Endodermal cell (in vitro differentiated cells): ENCODE measurements at regions not wholly inside any gene's neighbourhood (a gene's known extent, or its start where the extent isn't known, plus 50 kb on each side); places are given as distances from the start of the nearest gene placed in this dataset.
"Not testable (repeated sequence)": the region's sequence is repeated elsewhere in the genome, so short reads cannot be mapped to it uniquely, and the experiment has no call there.

Experiments
- DNase-seq: peaks from one replicate; pipeline ENCODE4 v3.0.0-alpha.2; 2017
- H3K27ac ChIP-seq: 2 replicates; pipeline ENCODE4 v1.5.1; 2013; ENCODE audit warnings: mild to moderate bottlenecking, low read depth, low read length, moderate library complexity
- H3K27me3 ChIP-seq: 2 replicates; pipeline ENCODE4 v1.6.1; 2013; ENCODE audit warnings: mild to moderate bottlenecking, low read length, moderate library complexity; ENCODE audit not compliant: insufficient read depth, control insufficient read depth, poor library complexity, severe bottlenecking
- H3K36me3 ChIP-seq: 2 replicates; pipeline ENCODE4 v1.7.0; 2013; ENCODE audit warnings: mild to moderate bottlenecking, low read length, moderate library complexity; ENCODE audit not compliant: control insufficient read depth, insufficient read depth
- H3K4me1 ChIP-seq: one replicate; pipeline ENCODE4 v1.7.0; 2013; ENCODE audit warnings: low read length; ENCODE audit not compliant: control insufficient read depth, insufficient read depth
- H3K4me3 ChIP-seq: 2 replicates; pipeline ENCODE4 v1.5.1; 2013; ENCODE audit warnings: mild to moderate bottlenecking, low read length, moderate library complexity
- H3K9ac ChIP-seq: 2 replicates; pipeline ENCODE4 v1.6.1; 2013; ENCODE audit warnings: mild to moderate bottlenecking, low read length, moderate library complexity; ENCODE audit not compliant: poor library complexity, severe bottlenecking; ENCODE audit errors: extremely low read depth
- H3K9me3 ChIP-seq: 2 replicates; pipeline ENCODE4 v1.6.1; 2013; ENCODE audit warnings: mild to moderate bottlenecking, low read length, moderate library complexity; ENCODE audit not compliant: control insufficient read depth
- H3K27ac Mint-ChIP-seq: 2 replicates; pipeline ENCODE4 v1.8.0; 2020; ENCODE audit warnings: mixed read lengths
- H3K27me3 Mint-ChIP-seq: 2 replicates; pipeline ENCODE4 v1.8.0; 2021; ENCODE audit warnings: mild to moderate bottlenecking, mixed read lengths; ENCODE audit not compliant: insufficient read depth
- H3K36me3 Mint-ChIP-seq: 2 replicates; pipeline ENCODE4 v1.8.0; 2020; ENCODE audit warnings: low read depth, mixed read lengths
- H3K4me1 Mint-ChIP-seq: 2 replicates; pipeline ENCODE4 v1.8.0; 2020; ENCODE audit warnings: mixed read lengths
- H3K4me3 Mint-ChIP-seq: 2 replicates; pipeline ENCODE4 v1.8.0; 2020; ENCODE audit warnings: mild to moderate bottlenecking, moderate library complexity, mixed read lengths
- H3K9me3 Mint-ChIP-seq: 2 replicates; pipeline ENCODE4 v1.8.0; 2020; ENCODE audit warnings: mild to moderate bottlenecking, mixed read lengths
- WGBS, 2 experiments: methylation state at CpG; one replicate each; pipeline versions ENCODE4 v1.1.5 to v1.1.7; 2013; ENCODE audit warnings: missing lambda C conversion rate in 2 of 2, mixed read lengths in 1 of 2; ENCODE audit not compliant: insufficient coverage in 1 of 2, insufficient read length in 1 of 2; 5-methylcytosine and 5-hydroxymethylcytosine counted together
- TF ChIP-seq, protein P1 (sequence below): fragments of 200-600 bp; sonication (generic); conservative IDR thresholded peaks from 2 replicates; pipeline ENCODE4 v1.5.0; 2021; ENCODE audit warnings: antibody characterized with exemption, mild to moderate bottlenecking

DNA sequence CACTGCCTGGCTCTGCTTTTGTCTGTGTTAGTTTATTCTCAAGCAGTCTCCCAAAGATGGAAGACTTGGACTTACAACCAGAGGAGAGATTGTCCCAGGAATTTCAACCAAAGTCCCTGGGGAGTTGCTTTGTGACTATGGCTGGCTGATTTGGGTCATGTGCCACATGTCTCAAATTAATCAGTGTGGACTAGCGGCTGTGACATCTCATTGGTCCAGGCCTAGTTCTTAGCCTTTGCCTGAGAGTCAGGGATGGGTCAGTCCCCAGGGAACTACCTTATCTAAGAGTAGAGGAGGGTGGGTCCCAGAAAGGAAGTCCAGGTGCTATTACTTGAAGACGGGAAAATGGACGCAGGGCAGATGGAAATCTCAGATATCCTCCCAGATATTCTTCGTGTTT is 217.1 kb downstream of the ACKR3 start:
- no peak overlapping the region for H3K9ac ChIP-seq
- 81 to 89% methylated on average over 3 to 4 of the region's 4 CpGs for WGBS, 2 experiments
- H3K4me3 ChIP-seq = no peak overlapping the region
- Mint-ChIP-seq H3K27ac (no peak overlapping the region), H3K27me3 (no peaks in the 10 kb centered on the region), H3K36me3 (no peaks in the 10 kb centered on the region), H3K4me1 (peaks cover 9% of the 10 kb centered on the region), H3K4me3 (no peak overlapping the region), H3K9me3 (no peaks in the 10 kb centered on the region)
- H3K27ac ChIP-seq = no peak overlapping the region
- no peaks in the 10 kb centered on the region for H3K36me3 ChIP-seq
- no peak for DNase-seq
- TF ChIP-seq, protein P1, sequence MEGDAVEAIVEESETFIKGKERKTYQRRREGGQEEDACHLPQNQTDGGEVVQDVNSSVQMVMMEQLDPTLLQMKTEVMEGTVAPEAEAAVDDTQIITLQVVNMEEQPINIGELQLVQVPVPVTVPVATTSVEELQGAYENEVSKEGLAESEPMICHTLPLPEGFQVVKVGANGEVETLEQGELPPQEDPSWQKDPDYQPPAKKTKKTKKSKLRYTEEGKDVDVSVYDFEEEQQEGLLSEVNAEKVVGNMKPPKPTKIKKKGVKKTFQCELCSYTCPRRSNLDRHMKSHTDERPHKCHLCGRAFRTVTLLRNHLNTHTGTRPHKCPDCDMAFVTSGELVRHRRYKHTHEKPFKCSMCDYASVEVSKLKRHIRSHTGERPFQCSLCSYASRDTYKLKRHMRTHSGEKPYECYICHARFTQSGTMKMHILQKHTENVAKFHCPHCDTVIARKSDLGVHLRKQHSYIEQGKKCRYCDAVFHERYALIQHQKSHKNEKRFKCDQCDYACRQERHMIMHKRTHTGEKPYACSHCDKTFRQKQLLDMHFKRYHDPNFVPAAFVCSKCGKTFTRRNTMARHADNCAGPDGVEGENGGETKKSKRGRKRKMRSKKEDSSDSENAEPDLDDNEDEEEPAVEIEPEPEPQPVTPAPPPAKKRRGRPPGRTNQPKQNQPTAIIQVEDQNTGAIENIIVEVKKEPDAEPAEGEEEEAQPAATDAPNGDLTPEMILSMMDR = no peak
- no peaks in the 10 kb centered on the region for H3K27me3 ChIP-seq
- peaks cover 9% of the 10 kb centered on the region for H3K9me3 ChIP-seq
- H3K4me1 ChIP-seq = peaks cover 11% of the 10 kb centered on the region

DNA sequence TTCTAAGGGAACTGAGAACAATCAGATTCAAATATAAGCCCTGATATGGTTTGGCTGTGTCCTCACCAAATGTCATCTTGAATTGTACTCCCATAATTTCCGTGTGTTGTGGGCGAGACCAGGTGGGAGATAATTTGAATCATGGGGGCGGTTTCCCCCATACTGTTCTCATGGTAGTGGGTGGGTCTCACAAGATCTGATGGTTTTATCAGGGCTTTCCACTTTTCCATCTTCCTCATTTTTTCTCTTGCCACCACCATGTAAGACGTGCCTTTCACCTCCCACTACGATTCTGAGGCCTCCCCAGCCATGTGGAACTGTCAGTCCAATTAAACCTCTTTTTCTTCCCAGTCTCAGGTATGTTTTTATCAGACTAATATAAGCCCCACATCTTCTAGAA is 217.8 kb downstream of the ACKR3 start:
- H3K27ac Mint-ChIP-seq, H3K36me3 Mint-ChIP-seq, H3K4me1 Mint-ChIP-seq, H3K4me3 ChIP-seq, H3K9ac ChIP-seq, H3K27me3 Mint-ChIP-seq, H3K36me3 ChIP-seq, H3K27me3 ChIP-seq, H3K27ac ChIP-seq, DNase-seq, H3K9me3 Mint-ChIP-seq, H3K4me3 Mint-ChIP-seq: not testable (repeated sequence)
- WGBS, 2 experiments = 82 to 92% methylated on average over 3 to 5 of the region's 5 CpGs
- Histone ChIP-seq H3K4me1 (peaks cover 11% of the 10 kb centered on the region), H3K9me3 (peaks cover 11% of the 10 kb centered on the region)

DNA sequence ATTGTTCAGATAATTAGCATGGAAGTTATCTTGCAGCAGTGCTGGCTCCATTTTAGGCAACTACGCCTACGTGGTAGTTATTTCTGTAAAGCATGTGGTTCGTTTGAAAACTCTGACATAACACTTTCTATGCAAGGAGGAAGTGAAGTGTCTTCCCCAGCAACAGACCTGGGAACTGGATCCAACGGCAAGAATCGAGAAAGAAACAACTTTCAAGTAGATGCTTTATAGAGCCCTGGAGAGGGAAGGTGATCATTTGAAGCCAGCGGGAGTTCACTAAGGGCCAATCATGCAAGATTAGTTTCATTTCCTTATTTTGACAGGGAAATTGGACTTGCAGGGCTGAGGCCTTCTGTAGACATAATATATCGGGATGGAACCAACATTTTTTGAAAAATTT is 218.3 kb downstream of the ACKR3 start:
- Mint-ChIP-seq H3K27ac (no peak overlapping the region), H3K36me3 (no peaks in the 10 kb centered on the region), H3K27me3 (no peaks in the 10 kb centered on the region), H3K4me1 (peaks cover 9% of the 10 kb centered on the region), H3K9me3 (no peaks in the 10 kb centered on the region), H3K4me3 (no peak overlapping the region)
- 95 to 96% methylated on average over 7 of the region's 7 CpGs for WGBS, 2 experiments
- Histone ChIP-seq H3K4me1 (peaks cover 11% of the 10 kb centered on the region), H3K9me3 (peaks cover 17% of the 10 kb centered on the region), H3K4me3 (no peak overlapping the region), H3K27ac (no peak overlapping the region), H3K9ac (no peak overlapping the region), H3K36me3 (no peaks in the 10 kb centered on the region), H3K27me3 (no peaks in the 10 kb centered on the region)
- TF ChIP-seq, protein P1 = no peak
- no peak for DNase-seq

DNA sequence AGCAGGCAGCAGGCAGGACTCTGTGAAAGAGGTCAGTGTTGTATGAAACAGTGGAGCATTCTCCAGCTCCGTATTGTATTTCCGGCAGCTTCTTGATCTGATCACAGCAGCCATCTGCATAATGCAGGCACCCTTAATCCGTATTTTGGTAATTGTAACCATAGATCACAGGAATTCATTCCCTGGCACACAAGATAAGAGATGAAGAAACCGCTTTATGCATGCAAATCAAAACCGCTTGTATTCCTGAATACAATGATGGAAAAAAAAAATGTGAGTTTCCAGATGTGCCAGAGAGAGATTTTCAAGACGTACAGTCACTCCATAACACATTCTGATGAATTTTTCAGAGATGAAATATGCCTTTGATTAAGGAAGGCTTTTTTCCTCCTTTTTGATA is 221.3 kb downstream of the ACKR3 start:
- Histone ChIP-seq H3K27me3 (peaks cover 4% of the 10 kb centered on the region), H3K4me3 (no peak overlapping the region), H3K4me1 (peaks cover 11% of the 10 kb centered on the region), H3K36me3 (no peaks in the 10 kb centered on the region), H3K9me3 (peaks cover 14% of the 10 kb centered on the region), H3K27ac (no peak overlapping the region), H3K9ac (no peak overlapping the region)
- no peak overlapping the region for H3K27ac Mint-ChIP-seq
- H3K9me3 Mint-ChIP-seq = no peaks in the 10 kb centered on the region
- no peak for DNase-seq
- no peak overlapping the region for H3K4me3 Mint-ChIP-seq
- H3K27me3 Mint-ChIP-seq = peaks cover 14% of the 10 kb centered on the region
- WGBS, 2 experiments = 94 to 97% methylated on average over 6 of the region's 6 CpGs
- H3K4me1 Mint-ChIP-seq = peaks cover 12% of the 10 kb centered on the region
- H3K36me3 Mint-ChIP-seq = no peaks in the 10 kb centered on the region
- TF ChIP-seq, protein P1 = no peak
